Urinary bladder (tissue), 3 donors: ENCODE measurements at regions not wholly inside any gene's neighbourhood (a gene's known extent, or its start where the extent isn't known, plus 50 kb on each side); places are given as distances from the start of the nearest gene placed in this dataset.

Source experiments
- DNase-seq: peaks from one replicate; pipeline ENCODE4 v3.0.0-alpha.2; 2015; ENCODE audit errors: extremely low spot score
- H3K27ac ChIP-seq: one replicate; pipeline ENCODE4 v1.5.1; 2013; ENCODE audit warnings: low read depth, mild to moderate bottlenecking, moderate library complexity
- H3K36me3 ChIP-seq: one replicate; pipeline ENCODE4 v1.6.1; 2013; ENCODE audit warnings: mild to moderate bottlenecking, moderate library complexity; ENCODE audit not compliant: insufficient read depth
- H3K4me1 ChIP-seq: one replicate; pipeline ENCODE4 v1.6.1; 2013; ENCODE audit warnings: mild to moderate bottlenecking, moderate library complexity; ENCODE audit not compliant: insufficient read depth
- H3K4me3 ChIP-seq: one replicate; pipeline ENCODE4 v1.5.1; 2013; ENCODE audit warnings: low read depth, low read length
- WGBS: extraction: QIAGEN DNeasy Blood & Tissue Kit; methylation state at CpG from one replicate; pipeline ENCODE4 v1.1.7; 2013; 5-methylcytosine and 5-hydroxymethylcytosine counted together
- donor health status: healthy with polysubstance abuse.
- donor health status: healthy.

DNA sequence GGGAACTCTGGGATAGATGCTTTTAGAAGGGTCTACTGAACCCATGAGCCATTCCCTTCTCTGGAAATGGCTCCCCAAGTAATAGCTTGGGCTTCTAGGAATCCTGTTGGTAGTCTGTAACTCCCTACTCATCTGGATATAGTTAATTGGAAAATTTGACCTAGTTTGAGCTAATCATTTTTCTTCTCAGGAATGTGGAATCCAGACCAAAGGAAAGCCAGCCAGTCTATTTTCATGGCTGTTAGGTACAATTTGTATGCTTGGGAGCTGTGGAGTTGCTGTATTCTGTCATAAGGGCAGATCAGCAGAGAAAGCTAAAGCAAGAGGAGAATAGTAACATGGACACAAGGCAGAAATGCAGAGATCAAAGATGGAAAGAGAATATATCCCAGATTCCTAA lies 71.6 kb upstream of the C1GALT1 start:
- H3K4me1 ChIP-seq: no peaks in the 10 kb centered on the region
- H3K4me3 ChIP-seq: no peak overlapping the region
- no peaks in the 10 kb centered on the region for H3K36me3 ChIP-seq
- no peak for DNase-seq
- H3K27ac ChIP-seq: no peak overlapping the region

DNA sequence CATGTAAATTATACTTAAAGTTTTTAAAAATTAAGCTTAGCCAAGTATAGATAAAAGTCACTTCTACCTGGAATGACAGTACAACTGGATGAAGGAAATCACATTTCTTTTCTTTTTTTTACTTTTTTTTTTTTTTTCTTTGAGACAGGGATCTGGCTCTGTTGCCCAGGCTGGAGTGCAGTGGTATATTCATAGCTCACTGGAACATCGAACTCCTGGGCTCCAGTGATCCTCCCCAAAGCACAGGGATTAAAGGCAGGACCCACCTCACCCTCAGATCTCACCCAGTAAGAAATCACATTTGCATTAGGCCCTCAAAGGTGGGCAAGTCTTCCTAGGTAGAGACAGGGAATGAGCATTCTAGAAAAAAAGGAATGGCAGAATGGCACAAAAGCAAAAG lies 69.5 kb upstream of the C1GALT1 start:
- Histone ChIP-seq H3K27ac (no peak overlapping the region), H3K4me1 (no peaks in the 10 kb centered on the region), H3K4me3 (no peak overlapping the region), H3K36me3 (no peaks in the 10 kb centered on the region)
- DNase-seq: no peak
- 71% methylated on average over 1 of the region's 1 CpG for WGBS

DNA sequence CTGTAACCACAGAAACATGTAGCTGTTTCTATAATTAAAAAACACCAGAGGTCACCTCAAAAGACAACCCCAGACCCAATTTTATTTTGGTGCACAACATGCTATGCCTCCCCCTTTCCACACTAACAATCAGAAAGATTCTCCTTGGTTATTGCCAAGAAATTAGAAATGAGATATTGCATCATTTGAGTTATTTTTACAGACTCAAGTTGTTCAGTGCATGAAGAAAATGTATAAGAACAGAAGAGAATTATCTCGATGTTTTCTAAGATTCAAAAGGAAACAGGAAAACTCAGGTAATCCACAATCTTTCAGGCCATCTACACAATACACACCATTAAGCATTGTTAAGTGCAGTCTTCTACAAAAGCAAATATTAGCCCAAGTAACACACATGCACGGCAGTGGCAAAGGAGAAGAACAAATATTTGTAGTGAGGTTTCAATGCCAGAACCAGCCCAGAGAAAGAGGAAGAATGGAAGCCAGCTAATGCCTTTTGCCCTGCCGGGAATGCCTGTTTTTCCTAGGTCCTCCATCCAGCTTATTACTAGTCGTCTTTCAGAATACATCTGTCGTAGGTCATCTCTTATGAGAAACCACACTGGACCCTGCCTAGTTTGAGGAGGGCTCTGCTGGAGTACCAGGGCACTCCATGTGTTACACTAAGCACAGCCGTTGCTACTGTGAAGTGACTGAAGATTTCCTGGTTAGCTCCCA lies 67.6 kb upstream of the C1GALT1 start:
- H3K36me3 ChIP-seq: no peaks in the 10 kb centered on the region
- H3K4me1 ChIP-seq: no peaks in the 10 kb centered on the region
- H3K4me3 ChIP-seq: no peak overlapping the region
- no peak for DNase-seq
- 74% methylated on average over 6 of the region's 6 CpGs for WGBS
- H3K27ac ChIP-seq: no peak overlapping the region

DNA sequence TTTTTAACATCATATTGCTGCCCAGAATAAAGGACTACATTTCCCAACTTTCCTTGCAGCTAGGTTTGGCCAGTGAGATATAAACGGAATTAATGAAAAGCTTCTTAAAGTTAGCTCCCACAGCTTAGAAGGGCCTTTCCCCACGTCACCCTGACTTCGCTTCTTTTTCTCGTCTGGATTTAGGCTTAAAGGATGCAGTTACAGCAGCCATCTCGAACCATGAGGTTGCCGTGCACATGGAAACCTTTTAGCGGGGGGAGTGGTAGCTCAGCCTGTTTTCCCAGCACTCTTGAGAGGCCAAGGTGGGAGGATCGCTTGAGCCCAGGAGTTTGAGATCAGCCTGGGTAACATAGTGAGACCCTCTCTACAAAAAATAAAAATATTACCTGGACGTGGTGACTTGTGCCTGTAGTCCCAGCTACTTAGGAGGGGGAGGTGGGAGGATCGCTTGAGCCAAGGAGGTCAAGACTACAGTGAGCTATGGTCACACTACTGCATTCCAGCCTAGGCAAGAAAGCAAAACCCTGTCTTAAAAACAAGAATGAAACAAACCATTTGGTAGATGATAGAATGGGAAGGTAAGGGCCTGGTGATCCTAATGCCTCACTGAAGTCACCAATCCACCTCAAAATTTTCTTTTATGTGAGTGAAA lies 64.3 kb upstream of the C1GALT1 start:
- 79% methylated on average over 10 of the region's 10 CpGs for WGBS
- Histone ChIP-seq H3K27ac (no peak overlapping the region), H3K4me1 (no peaks in the 10 kb centered on the region), H3K36me3 (no peaks in the 10 kb centered on the region), H3K4me3 (no peak overlapping the region)
- DNase-seq: no peak

DNA sequence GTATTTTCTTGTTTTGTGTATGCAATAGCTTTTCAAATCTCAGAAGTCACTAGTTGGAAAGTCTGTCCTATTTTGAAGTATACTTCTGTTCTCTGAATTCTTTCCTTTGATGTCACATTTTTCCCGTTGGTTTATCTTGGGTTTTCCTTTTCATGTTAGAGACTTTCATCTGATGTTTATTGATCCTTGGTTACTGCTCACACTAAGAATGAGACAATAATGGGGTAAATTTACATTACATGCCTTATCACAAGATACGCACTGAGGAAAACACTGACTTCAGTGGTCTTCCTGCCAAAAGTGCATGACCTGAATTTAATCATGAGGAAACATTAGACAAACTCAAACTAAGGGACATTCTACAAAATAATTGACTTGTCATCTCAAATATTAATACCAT lies 63.5 kb upstream of the C1GALT1 start:
- Histone ChIP-seq H3K4me1 (no peaks in the 10 kb centered on the region), H3K36me3 (no peaks in the 10 kb centered on the region), H3K4me3 (no peak overlapping the region), H3K27ac (no peak overlapping the region)
- no peak for DNase-seq
- WGBS: 39% methylated on average over 2 of the region's 2 CpGs

GRCh38 chr7:7119729-7120128 lies 62.6 kb upstream of the C1GALT1 start:
- DNase-seq: no peak
- Histone ChIP-seq H3K36me3 (no peaks in the 10 kb centered on the region), H3K4me3 (no peak overlapping the region), H3K27ac (no peak overlapping the region), H3K4me1 (no peaks in the 10 kb centered on the region)

DNA sequence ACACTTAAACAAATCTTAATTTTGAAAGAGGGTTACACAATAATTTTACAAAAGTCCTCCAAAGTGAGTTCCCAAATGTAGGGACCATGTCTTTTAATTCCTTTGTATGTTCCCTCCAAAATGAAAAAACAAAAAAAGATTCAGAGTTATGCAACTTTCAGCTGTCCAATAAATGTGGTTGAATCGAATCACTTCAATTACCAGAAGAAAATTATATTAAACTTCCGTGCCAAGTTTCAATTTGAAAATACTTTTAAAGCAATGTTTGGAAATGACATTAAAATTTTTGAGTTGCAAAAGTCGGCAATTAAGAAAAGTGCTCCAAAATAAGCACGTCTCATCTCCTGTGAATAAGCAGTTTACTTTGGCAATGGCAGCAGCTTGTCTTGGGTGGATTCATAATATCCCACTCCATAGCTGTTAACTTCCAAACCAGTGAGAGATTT lies 60.3 kb upstream of the C1GALT1 start:
- 59% methylated on average over 4 of the region's 4 CpGs for WGBS
- H3K27ac ChIP-seq: no peak overlapping the region
- H3K36me3 ChIP-seq: no peaks in the 10 kb centered on the region
- no peak for DNase-seq
- no peak overlapping the region for H3K4me3 ChIP-seq
- no peaks in the 10 kb centered on the region for H3K4me1 ChIP-seq

DNA sequence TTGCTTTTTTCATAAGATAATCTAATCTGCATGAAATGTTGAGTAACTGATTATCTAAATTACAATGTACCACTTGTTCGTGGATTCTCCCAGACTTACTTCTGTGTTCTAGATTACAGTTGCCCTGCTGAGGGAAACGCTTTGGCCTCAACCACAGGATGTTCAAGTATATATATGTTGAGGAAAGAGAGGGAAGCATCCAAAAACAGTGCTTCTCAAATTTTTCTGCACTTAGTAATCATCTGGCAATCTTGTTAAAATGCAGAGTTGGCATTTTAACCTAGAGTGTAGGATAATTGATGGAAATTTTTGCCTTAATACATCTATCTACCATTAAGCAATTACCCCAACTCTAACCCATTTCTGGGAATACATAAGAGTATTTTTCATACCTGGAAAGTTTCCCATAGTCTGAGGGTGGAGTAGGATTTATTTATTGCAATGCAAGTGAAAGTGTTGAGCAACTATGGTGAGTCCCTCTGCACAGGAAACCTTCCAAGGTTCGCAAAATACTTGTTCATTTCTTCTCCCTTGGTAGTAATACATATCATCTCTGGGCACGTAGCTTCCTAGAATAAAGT lies 59.6 kb upstream of the C1GALT1 start:
- Histone ChIP-seq H3K4me3 (no peak overlapping the region), H3K27ac (no peak overlapping the region), H3K4me1 (no peaks in the 10 kb centered on the region), H3K36me3 (no peaks in the 10 kb centered on the region)
- DNase-seq: no peak
- WGBS: 62% methylated on average over 4 of the region's 4 CpGs

- no peak overlapping the region for H3K27ac ChIP-seq
- WGBS: 93% methylated on average over 2 of the region's 2 CpGs
- no peak overlapping the region for H3K4me3 ChIP-seq
- H3K4me1 ChIP-seq: no peaks in the 10 kb centered on the region
- DNase-seq: no peak
- no peaks in the 10 kb centered on the region for H3K36me3 ChIP-seq
Observed at GRCh38 chr7:7125963-7126362, 56.4 kb upstream of the C1GALT1 start.

DNA sequence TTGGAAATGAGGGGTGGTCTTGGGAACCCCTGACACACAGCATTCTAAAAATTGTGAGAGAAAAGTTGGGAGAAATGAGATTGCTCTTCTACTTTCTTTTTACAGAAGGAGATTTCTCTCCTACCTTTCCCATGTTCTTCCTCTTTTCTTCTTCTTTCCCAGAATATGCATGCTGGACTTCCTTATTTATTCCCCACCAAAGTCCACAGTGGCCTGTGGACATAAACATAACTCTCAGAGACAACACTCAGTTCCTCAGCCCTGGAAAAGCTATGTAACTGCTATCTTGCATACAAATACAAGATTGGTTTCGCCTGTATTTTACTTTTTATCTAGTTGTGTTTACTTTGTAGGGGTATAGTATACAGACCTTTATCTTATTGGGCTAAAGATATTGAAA lies 54.6 kb upstream of the C1GALT1 start:
- Histone ChIP-seq H3K4me3 (no peak overlapping the region), H3K36me3 (no peaks in the 10 kb centered on the region), H3K4me1 (no peaks in the 10 kb centered on the region), H3K27ac (no peak overlapping the region)
- DNase-seq: no peak
- 56% methylated on average over 1 of the region's 1 CpG for WGBS

DNA sequence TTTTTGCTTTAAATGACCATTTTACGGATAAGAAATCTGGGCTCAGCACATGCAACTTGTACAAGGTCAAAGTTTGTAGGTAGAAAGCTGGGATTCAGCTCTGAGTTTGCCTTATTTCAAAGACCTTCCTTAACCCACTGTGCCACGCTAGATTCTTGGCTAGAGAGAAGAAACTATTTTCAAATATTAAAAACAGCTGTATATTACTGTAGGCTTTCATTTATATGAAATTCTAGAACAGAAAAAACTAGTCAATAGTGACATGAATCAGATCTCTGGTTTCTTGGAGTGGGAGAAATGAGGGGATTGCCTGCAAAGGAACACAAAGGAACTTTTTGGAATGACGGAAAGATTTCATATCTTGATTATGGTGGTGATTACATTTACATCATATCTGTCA lies 53.0 kb upstream of the C1GALT1 start:
- no peak for DNase-seq
- H3K36me3 ChIP-seq: no peaks in the 10 kb centered on the region
- no peak overlapping the region for H3K27ac ChIP-seq
- H3K4me1 ChIP-seq: no peaks in the 10 kb centered on the region
- no peak overlapping the region for H3K4me3 ChIP-seq
- 80% methylated on average over 3 of the region's 3 CpGs for WGBS

- DNase-seq: no peak
- Histone ChIP-seq H3K4me3 (no peak overlapping the region), H3K27ac (no peak overlapping the region), H3K36me3 (no peaks in the 10 kb centered on the region), H3K4me1 (no peaks in the 10 kb centered on the region)
- 80% methylated on average over 1 of the region's 1 CpG for WGBS
Observed at GRCh38 chr7:7131273-7131672, 51.1 kb upstream of the C1GALT1 start.
